HFFc6 (cell line): ENCODE measurements at regions not wholly inside any gene's neighbourhood (a gene's known extent, or its start where the extent isn't known, plus 50 kb on each side); places are given as distances from the start of the nearest gene placed in this dataset.

ENCODE experiments used
- DNase-seq: peaks from one replicate; pipeline ENCODE4 v3.0.0-alpha.2; 2018
- H3K27ac Mint-ChIP-seq: 2 replicates; pipeline ENCODE4 v1.8.0; 2020; ENCODE audit warnings: mild to moderate bottlenecking, mixed read lengths
- H3K27me3 Mint-ChIP-seq: 2 replicates; pipeline ENCODE4 v1.8.0; 2021; ENCODE audit warnings: mild to moderate bottlenecking, moderate library complexity, mixed read lengths; ENCODE audit not compliant: insufficient read depth
- H3K36me3 Mint-ChIP-seq: 2 replicates; pipeline ENCODE4 v1.8.0; 2021; ENCODE audit warnings: low read depth, mixed read lengths
- H3K4me1 Mint-ChIP-seq: 2 replicates; pipeline ENCODE4 v1.8.0; 2020; ENCODE audit warnings: low read depth, mixed read lengths
- H3K4me3 Mint-ChIP-seq: 2 replicates; pipeline ENCODE4 v1.8.0; 2020; ENCODE audit warnings: mild to moderate bottlenecking, moderate library complexity, mixed read lengths
- H3K9me3 Mint-ChIP-seq: 2 replicates; pipeline ENCODE4 v1.8.0; 2020; ENCODE audit warnings: mild to moderate bottlenecking, mixed read lengths
- CTCF ChIP-seq: fragments of 200-600 bp; sonication (generic); IDR thresholded peaks from 2 replicates; pipeline ENCODE4 v1.5.0; 2021; ENCODE audit warnings: antibody characterized with exemption, mild to moderate bottlenecking

DNA sequence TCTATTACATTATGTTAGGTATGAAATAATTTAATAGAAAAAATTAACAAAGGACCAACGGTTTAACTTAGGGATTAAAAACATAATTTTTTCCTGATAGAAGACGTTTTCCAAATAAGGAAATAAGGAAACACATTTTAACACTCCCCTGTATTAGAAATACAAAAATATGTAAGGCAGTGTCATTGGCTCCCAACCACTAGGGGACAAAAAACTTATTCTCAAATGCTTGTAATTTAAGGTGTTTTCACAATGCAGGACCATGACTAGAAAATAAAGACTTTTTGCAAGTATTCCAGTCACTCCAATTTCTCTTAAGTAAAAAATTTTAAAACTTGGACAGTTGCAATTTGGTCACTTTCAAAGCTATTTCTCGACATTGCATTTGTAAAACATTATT, 98.8 kb upstream of the ODAD2 start:
- H3K36me3 Mint-ChIP-seq, result no peaks in the 10 kb centered on the region

DNA sequence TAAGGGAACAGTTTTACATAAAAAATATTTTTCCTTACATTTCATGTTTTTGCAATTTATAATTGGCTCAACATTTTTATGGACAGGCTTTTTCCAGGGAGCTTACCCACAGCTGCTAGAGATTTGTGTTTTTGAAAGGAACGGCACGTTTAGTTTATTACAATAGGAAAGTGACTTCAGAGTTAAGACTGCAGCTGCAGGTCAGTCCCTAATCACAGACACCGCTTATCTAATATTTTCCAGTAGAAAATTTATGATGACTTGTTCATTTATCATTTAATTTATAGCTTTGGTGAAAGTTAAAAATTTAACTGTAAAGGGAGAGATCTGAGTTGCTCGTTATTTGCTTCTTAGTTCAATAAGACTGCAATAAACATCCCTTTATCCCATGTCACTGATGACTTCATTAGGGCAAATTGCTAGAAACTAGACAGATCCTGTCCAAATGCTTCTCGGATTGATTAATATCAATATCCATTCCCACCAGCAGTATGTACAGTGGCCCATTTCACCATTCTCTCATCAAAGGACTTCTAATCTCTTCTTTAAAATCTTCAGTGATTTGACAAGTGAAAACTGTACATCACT, 97.0 kb upstream of the ODAD2 start:
- Mint-ChIP-seq H3K4me3 (peak overlapping the region; percentile 75), H3K27me3 (no peaks in the 10 kb centered on the region), H3K9me3 (no peaks in the 10 kb centered on the region), H3K36me3 (no peaks in the 10 kb centered on the region), H3K4me1 (peaks cover 44% of the 10 kb centered on the region), H3K27ac (peak overlapping the region; percentile 85)
- no peak for TF ChIP-seq CTCF
- no peak for DNase-seq

More for the DNA sequence above, 98.8 kb upstream of the ODAD2 start:
- no peak for DNase-seq
- Mint-ChIP-seq H3K4me1 (peaks cover 31% of the 10 kb centered on the region), H3K27me3 (no peaks in the 10 kb centered on the region), H3K4me3 (no peak overlapping the region), H3K9me3 (no peaks in the 10 kb centered on the region), H3K27ac (no peak overlapping the region)
- peak; percentile 53 for TF ChIP-seq CTCF

DNA sequence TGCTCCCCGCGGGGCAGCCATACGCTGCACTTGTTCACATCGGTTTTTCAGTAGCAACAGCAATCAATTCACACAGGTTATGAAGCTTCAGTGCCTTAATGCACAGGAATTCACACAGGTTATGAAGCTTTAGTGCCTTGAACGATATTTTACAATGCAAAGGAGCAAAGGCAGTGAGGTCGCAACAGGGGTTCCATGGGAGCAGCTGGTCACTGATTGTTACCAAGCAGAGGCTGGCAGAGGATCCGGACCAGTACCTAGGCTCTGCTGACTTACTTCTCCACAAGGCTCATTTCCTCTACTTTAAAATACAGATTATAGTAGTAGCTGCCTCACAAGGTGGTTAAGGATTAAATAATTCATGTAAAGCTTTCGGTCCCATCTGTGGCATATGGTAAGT, 95.2 kb upstream of the ODAD2 start:
- H3K9me3 Mint-ChIP-seq, result no peaks in the 10 kb centered on the region; the same call in 1 of the 2 replicates
- peaks cover 4% of the 10 kb centered on the region; the same call in 1 of the 2 replicates for H3K36me3 Mint-ChIP-seq
- no peak overlapping the region for H3K27ac Mint-ChIP-seq
- TF ChIP-seq CTCF, result no peak
- DNase-seq, result no peak
- no peak overlapping the region for H3K4me3 Mint-ChIP-seq
- 0 out of 2 replicates have a peak, but pooled peaks cover 2% of the 10 kb centered on the region for H3K27me3 Mint-ChIP-seq
- H3K4me1 Mint-ChIP-seq, result peaks cover 56% of the 10 kb centered on the region

DNA sequence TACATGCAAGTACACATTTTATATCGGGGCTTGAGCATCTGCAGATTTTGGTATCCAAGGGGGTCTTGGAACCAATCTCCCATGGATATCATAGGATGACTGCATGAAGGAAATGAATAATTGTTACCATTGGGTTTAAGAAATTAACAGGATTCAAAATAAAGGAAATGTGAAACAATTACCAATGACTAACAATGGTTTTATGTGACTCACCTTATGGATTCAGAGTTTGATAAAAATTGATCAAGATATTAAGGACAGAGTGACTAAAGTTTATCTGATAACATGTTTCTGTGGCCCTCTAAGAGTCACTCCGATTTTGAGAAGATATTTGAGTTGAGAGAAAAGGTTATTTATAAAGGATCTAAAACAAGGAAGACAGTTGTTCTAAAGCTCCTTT, 93.0 kb upstream of the ODAD2 start:
- no peak overlapping the region for H3K4me3 Mint-ChIP-seq
- peaks cover 8% of the 10 kb centered on the region; the same call in 1 of the 2 replicates for H3K9me3 Mint-ChIP-seq
- peaks cover 76% of the 10 kb centered on the region for H3K4me1 Mint-ChIP-seq
- H3K27me3 Mint-ChIP-seq, result peaks cover 2% of the 10 kb centered on the region; the same call in 1 of the 2 replicates
- DNase-seq, result no peak
- peaks cover 21% of the 10 kb centered on the region for H3K36me3 Mint-ChIP-seq
- H3K27ac Mint-ChIP-seq, result peak overlapping the region; percentile 56
- TF ChIP-seq CTCF, result no peak

- Mint-ChIP-seq H3K36me3 (peaks cover 33% of the 10 kb centered on the region), H3K4me3 (no peak overlapping the region), H3K27me3 (peaks cover 2% of the 10 kb centered on the region; the same call in 1 of the 2 replicates), H3K4me1 (peaks cover 65% of the 10 kb centered on the region), H3K9me3 (peaks cover 18% of the 10 kb centered on the region), H3K27ac (peak overlapping the region; percentile 93)
- no peak for TF ChIP-seq CTCF
- DNase-seq, result no peak
Observed at GRCh38 chr10:28090506-28090905, 91.6 kb upstream of the ODAD2 start.
